Memory B cell (primary cell): ENCODE measurements at regions not wholly inside any gene's neighbourhood (a gene's known extent, or its start where the extent isn't known, plus 50 kb on each side); places are given as distances from the start of the nearest gene placed in this dataset.
"Not testable (repeated sequence)": the region's sequence is repeated elsewhere in the genome, so short reads cannot be mapped to it uniquely, and the experiment has no call there.

Experiments
- ATAC-seq: fragments of 150-1000 bp; cut with Tn5 transposase; 2 replicates; pipeline ENCODE4 v1.10.0; 2021; ENCODE audit warnings: low read depth, mild to moderate bottlenecking, moderate library complexity
- DNase-seq, 2 donors: peaks; one replicate each; pipeline ENCODE4 v3.0.0; 2022; ENCODE audit warnings: low spot score in 2 of 2
- H3K27ac Mint-ChIP-seq: one replicate; pipeline ENCODE4 v1.8.0; 2022; ENCODE audit warnings: mild to moderate bottlenecking, moderate library complexity, mixed read lengths
- H3K27me3 Mint-ChIP-seq: one replicate; pipeline ENCODE4 v1.8.0; 2022; ENCODE audit warnings: mixed read lengths
- H3K36me3 Mint-ChIP-seq: one replicate; pipeline ENCODE4 v1.8.0; 2022; ENCODE audit warnings: mild to moderate bottlenecking, mixed read lengths
- H3K4me1 Mint-ChIP-seq: one replicate; pipeline ENCODE4 v1.8.0; 2022; ENCODE audit warnings: mixed read lengths
- H3K4me3 Mint-ChIP-seq: one replicate; pipeline ENCODE4 v1.8.0; 2022; ENCODE audit warnings: mild to moderate bottlenecking, moderate library complexity, mixed read lengths
- H3K9me3 Mint-ChIP-seq: one replicate; pipeline ENCODE4 v1.8.0; 2022; ENCODE audit warnings: mixed read lengths

- Mint-ChIP-seq H3K4me1 (peaks cover 7% of the 10 kb centered on the region), H3K9me3 (peaks cover 4% of the 10 kb centered on the region), H3K27me3 (peaks cover 3% of the 10 kb centered on the region), H3K27ac (no peak overlapping the region), H3K36me3 (peaks cover 3% of the 10 kb centered on the region), H3K4me3 (no peak overlapping the region)
- DNase-seq (no peak), ATAC-seq (no peak)
Measured at GRCh38 chr14:48628870-48629269, 953.5 kb upstream of the MDGA2 start.

DNA sequence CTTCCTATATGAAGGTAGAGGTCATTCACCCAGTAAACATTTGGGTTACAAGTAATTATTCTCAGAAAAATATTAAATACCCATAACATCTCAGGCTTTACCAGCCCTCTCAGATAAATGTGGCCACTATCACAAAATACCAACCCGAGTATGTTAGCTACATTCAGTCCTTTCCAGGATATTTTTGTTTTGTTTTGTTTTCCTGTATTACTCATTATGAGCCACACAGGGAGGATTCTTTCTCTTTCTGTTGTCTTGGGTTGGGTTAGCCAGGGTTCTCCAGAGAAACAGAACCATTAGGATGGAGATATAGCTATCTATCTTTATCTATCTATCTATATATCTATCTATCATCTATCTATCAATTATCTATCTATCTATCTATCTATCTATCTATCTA is 947.6 kb upstream of the MDGA2 start:
- no peak for ATAC-seq
- H3K9me3 Mint-ChIP-seq: no peaks in the 10 kb centered on the region
- no peaks in the 10 kb centered on the region for H3K4me1 Mint-ChIP-seq
- H3K36me3 Mint-ChIP-seq: no peaks in the 10 kb centered on the region
- H3K4me3 Mint-ChIP-seq: no peak overlapping the region
- no peak overlapping the region for H3K27ac Mint-ChIP-seq
- DNase-seq: no peak
- H3K27me3 Mint-ChIP-seq: no peaks in the 10 kb centered on the region

DNA sequence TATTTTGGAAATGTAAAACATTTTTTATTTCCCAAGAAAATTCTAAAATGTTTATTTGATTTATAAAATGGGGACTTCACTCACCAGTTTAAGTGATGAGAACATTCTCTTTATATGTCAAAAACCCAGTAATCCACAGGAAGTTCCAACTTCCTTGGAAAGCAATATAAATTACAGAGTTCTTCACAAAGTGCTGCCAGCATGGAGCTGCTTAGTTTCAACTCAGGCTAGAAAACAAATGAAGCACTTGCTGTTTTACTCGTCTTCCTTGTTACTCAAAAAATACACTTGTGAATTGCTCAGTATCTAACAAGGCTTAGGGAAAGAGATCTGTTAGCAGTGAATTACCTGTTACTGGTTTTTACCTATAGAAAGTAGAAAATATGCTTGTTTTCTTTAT is 942.7 kb upstream of the MDGA2 start:
- no peaks in the 10 kb centered on the region for H3K27me3 Mint-ChIP-seq
- no peaks in the 10 kb centered on the region for H3K4me1 Mint-ChIP-seq
- H3K36me3 Mint-ChIP-seq: no peaks in the 10 kb centered on the region
- no peak overlapping the region for H3K27ac Mint-ChIP-seq
- DNase-seq (no peak), ATAC-seq (no peak)
- H3K4me3 Mint-ChIP-seq: no peak overlapping the region
- no peaks in the 10 kb centered on the region for H3K9me3 Mint-ChIP-seq

GRCh38 chr14:48616931-48617330 is 941.5 kb upstream of the MDGA2 start:
- Mint-ChIP-seq H3K27me3 (no peaks in the 10 kb centered on the region), H3K4me3 (no peak overlapping the region), H3K27ac (no peak overlapping the region), H3K9me3 (peaks cover 1% of the 10 kb centered on the region), H3K36me3 (no peaks in the 10 kb centered on the region), H3K4me1 (no peaks in the 10 kb centered on the region)
- no peak for DNase-seq
- no peak for ATAC-seq

- Mint-ChIP-seq H3K9me3 (peaks cover 4% of the 10 kb centered on the region), H3K27ac (no peak overlapping the region), H3K4me1 (no peaks in the 10 kb centered on the region), H3K4me3 (no peak overlapping the region), H3K27me3 (no peaks in the 10 kb centered on the region), H3K36me3 (no peaks in the 10 kb centered on the region)
- DNase-seq: no peak
- ATAC-seq: no peak
Measured at GRCh38 chr14:48615618-48616017, 940.2 kb upstream of the MDGA2 start.

- Mint-ChIP-seq H3K9me3 (peaks cover 4% of the 10 kb centered on the region), H3K27me3 (no peaks in the 10 kb centered on the region), H3K27ac (no peak overlapping the region), H3K36me3 (no peaks in the 10 kb centered on the region), H3K4me1 (no peaks in the 10 kb centered on the region), H3K4me3 (no peak overlapping the region)
- ATAC-seq (no peak), DNase-seq (no peak)
Measured at GRCh38 chr14:48614003-48614402, 938.6 kb upstream of the MDGA2 start.

GRCh38 chr14:48606960-48607359 is 931.6 kb upstream of the MDGA2 start:
- not testable (repeated sequence) for H3K9me3 Mint-ChIP-seq, DNase-seq, H3K27ac Mint-ChIP-seq

GRCh38 chr14:48598458-48598857 is 923.1 kb upstream of the MDGA2 start:
- no peaks in the 10 kb centered on the region for H3K4me1 Mint-ChIP-seq

More at GRCh38 chr14:48606960-48607359, 931.6 kb upstream of the MDGA2 start:
- not testable (repeated sequence) for H3K4me1 Mint-ChIP-seq, H3K27me3 Mint-ChIP-seq, ATAC-seq, H3K36me3 Mint-ChIP-seq, H3K4me3 Mint-ChIP-seq

GRCh38 chr14:48586099-48586498 is 910.7 kb upstream of the MDGA2 start:
- no peaks in the 10 kb centered on the region for H3K27me3 Mint-ChIP-seq
- H3K4me3 Mint-ChIP-seq: no peak overlapping the region
- ATAC-seq (no peak), DNase-seq (no peak)
- no peaks in the 10 kb centered on the region for H3K36me3 Mint-ChIP-seq
- no peak overlapping the region for H3K27ac Mint-ChIP-seq
- no peaks in the 10 kb centered on the region for H3K9me3 Mint-ChIP-seq
- no peaks in the 10 kb centered on the region for H3K4me1 Mint-ChIP-seq

More at GRCh38 chr14:48598458-48598857, 923.1 kb upstream of the MDGA2 start:
- Mint-ChIP-seq H3K27ac (no peak overlapping the region), H3K4me3 (no peak overlapping the region), H3K27me3 (no peaks in the 10 kb centered on the region), H3K9me3 (peaks cover under 1% of the 10 kb centered on the region), H3K36me3 (no peaks in the 10 kb centered on the region)
- ATAC-seq (no peak), DNase-seq (no peak)

DNA sequence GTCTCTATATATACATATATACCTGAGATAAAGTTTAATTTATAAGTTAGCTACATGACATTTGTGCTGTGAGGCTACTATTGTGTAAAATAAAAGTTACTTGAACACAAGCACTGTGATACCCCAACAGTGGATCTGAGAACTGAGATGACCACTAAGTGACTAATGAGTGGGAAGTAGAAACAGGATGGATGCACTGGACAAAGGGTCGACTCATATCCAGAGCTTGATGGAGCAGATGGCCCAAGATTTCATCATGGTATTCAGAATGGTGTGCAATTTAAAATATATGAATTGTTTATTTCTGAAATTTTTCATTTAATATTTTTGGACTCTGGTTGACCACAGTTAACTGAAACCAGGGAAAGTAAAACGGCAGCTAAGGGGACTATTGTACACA is 908.6 kb upstream of the MDGA2 start:
- H3K4me3 Mint-ChIP-seq: no peak overlapping the region
- ATAC-seq: no peak

GRCh38 chr14:48582938-48583337 is 907.5 kb upstream of the MDGA2 start:
- ATAC-seq (no peak), DNase-seq (no peak)
- no peaks in the 10 kb centered on the region for H3K27me3 Mint-ChIP-seq
- H3K4me3 Mint-ChIP-seq: no peak overlapping the region
- no peaks in the 10 kb centered on the region for H3K9me3 Mint-ChIP-seq
- H3K4me1 Mint-ChIP-seq: no peaks in the 10 kb centered on the region
- no peaks in the 10 kb centered on the region for H3K36me3 Mint-ChIP-seq
- H3K27ac Mint-ChIP-seq: no peak overlapping the region

More for the DNA sequence above, 908.6 kb upstream of the MDGA2 start:
- no peak overlapping the region for H3K27ac Mint-ChIP-seq
- H3K9me3 Mint-ChIP-seq: no peaks in the 10 kb centered on the region
- H3K4me1 Mint-ChIP-seq: no peaks in the 10 kb centered on the region
- no peaks in the 10 kb centered on the region for H3K27me3 Mint-ChIP-seq
- DNase-seq: no peak
- no peaks in the 10 kb centered on the region for H3K36me3 Mint-ChIP-seq

GRCh38 chr14:48580692-48581091 is 905.3 kb upstream of the MDGA2 start:
- Mint-ChIP-seq H3K4me1 (no peaks in the 10 kb centered on the region), H3K4me3 (no peak overlapping the region), H3K27me3 (no peaks in the 10 kb centered on the region), H3K27ac (no peak overlapping the region), H3K9me3 (no peaks in the 10 kb centered on the region), H3K36me3 (no peaks in the 10 kb centered on the region)
- no peak for DNase-seq
- ATAC-seq: no peak

- DNase-seq (no peak), ATAC-seq (no peak)
- no peak overlapping the region for H3K4me3 Mint-ChIP-seq
- no peaks in the 10 kb centered on the region for H3K27me3 Mint-ChIP-seq
- no peaks in the 10 kb centered on the region for H3K4me1 Mint-ChIP-seq
- peaks cover 5% of the 10 kb centered on the region for H3K9me3 Mint-ChIP-seq
- no peak overlapping the region for H3K27ac Mint-ChIP-seq
- H3K36me3 Mint-ChIP-seq: no peaks in the 10 kb centered on the region
Measured at GRCh38 chr14:48575772-48576171, 900.4 kb upstream of the MDGA2 start.

- Mint-ChIP-seq H3K4me1 (no peaks in the 10 kb centered on the region), H3K4me3 (no peak overlapping the region), H3K27me3 (no peaks in the 10 kb centered on the region), H3K9me3 (peaks cover 5% of the 10 kb centered on the region), H3K27ac (no peak overlapping the region), H3K36me3 (no peaks in the 10 kb centered on the region)
- DNase-seq: no peak
- ATAC-seq: no peak
Measured at GRCh38 chr14:48568688-48569087, 893.3 kb upstream of the MDGA2 start.

DNA sequence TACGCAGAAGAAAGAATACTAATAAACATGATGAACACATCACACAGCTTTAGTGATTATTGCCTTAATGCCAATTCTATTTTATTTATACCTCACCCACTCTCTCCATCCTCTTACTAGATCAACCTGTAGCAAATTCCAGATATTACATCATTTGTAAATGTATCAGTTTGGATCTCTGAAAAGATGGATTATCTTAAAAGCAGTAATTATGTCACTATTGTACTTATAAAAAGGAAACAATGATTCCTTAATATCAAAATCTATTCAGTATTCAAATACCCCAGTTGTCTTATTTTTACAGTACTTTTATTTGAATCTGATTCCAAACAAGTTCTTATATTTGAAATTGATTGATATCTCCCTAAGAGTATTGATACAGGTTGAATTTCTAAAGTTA is 892.8 kb upstream of the MDGA2 start:
- H3K27ac Mint-ChIP-seq: no peak overlapping the region
- no peaks in the 10 kb centered on the region for H3K27me3 Mint-ChIP-seq
- no peak for ATAC-seq
- no peaks in the 10 kb centered on the region for H3K36me3 Mint-ChIP-seq
- no peaks in the 10 kb centered on the region for H3K4me1 Mint-ChIP-seq
- H3K9me3 Mint-ChIP-seq: peaks cover 9% of the 10 kb centered on the region
- no peak overlapping the region for H3K4me3 Mint-ChIP-seq
- DNase-seq: no peak

DNA sequence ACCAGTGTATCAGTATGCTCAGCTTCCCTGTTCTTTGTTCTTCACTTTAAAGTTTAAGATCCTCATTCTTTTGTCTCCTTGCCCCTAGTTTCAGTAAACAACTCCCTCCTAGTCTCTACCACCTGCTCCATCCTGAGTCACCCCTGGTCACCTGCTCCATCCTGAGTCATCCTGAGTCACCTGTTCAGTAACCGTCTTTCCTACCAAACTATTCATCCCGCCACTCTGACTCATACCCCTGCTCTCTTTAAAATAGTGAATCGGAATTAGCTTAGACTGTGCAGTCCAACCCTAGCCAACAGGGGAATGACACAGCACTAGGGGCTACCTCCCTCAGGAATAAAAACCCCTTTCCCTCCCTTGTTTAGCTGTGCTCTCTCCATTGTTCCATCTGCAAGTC is 888.1 kb upstream of the MDGA2 start:
- Mint-ChIP-seq H3K4me1 (no peaks in the 10 kb centered on the region), H3K27me3 (no peaks in the 10 kb centered on the region), H3K27ac (no peak overlapping the region), H3K4me3 (no peak overlapping the region), H3K36me3 (no peaks in the 10 kb centered on the region), H3K9me3 (peaks cover 8% of the 10 kb centered on the region)
- ATAC-seq (no peak), DNase-seq (no peak)
